HCT116 (cell line): ENCODE measurements at regions not wholly inside any gene's neighbourhood (a gene's known extent, or its start where the extent isn't known, plus 50 kb on each side); places are given as distances from the start of the nearest gene placed in this dataset.

ENCODE experiments used
- ATAC-seq: fragments of 200-7000 bp; cut with Tn5 transposase; 2 replicates; pipeline ENCODE4 v1.9.1; 2020; ENCODE audit warnings: mild to moderate bottlenecking, moderate library complexity
- BruUV-seq: library from RNA; stranded (reverse); fragments of 400-500 nt; replicated peaks from 2 replicates; lab custom pipeline; 2021; lab: Mats Ljungman, UMichigan
- CTCF ChIA-PET: fragments of 300-600 bp; sonication (Branson Sonifier 250); formaldehyde crosslinking; loops from one replicate; lab custom pipeline; 2021; ENCODE audit warnings: antibody characterized with exemption; lab: Charles Lee
- POLR2A ChIA-PET: fragments of 300-600, 350-600 bp; sonication (Branson Sonifier 250); formaldehyde crosslinking; loops from one replicate; lab custom pipeline; 2021; ENCODE audit warnings: antibody characterized with exemption; lab: Charles Lee
- RAD21 ChIA-PET, 2 experiments: fragments of 300-600 bp; sonication (Branson Sonifier 250); formaldehyde crosslinking; loops; one replicate each; lab custom pipeline; 2023; ENCODE audit warnings: low total read pairs in 2 of 2; ENCODE audit not compliant: uncharacterized antibody in 2 of 2, unreplicated experiment in 2 of 2, low non-redundant PET in 1 of 2; lab: Charles Lee
- DNase-seq: peaks from one replicate; pipeline ENCODE4 v3.0.0-alpha.2; 2010; ENCODE audit warnings: low read depth, low spot score
- H2AFZ ChIP-seq: fragments of 200-600 bp; shearing (Covaris generic), sonication (generic); 2 replicates; pipeline ENCODE4 v1.6.1; 2017; ENCODE audit warnings: low read depth, mixed run types, mixed read lengths, antibody characterized with exemption, low read length; ENCODE audit not compliant: poor library complexity, severe bottlenecking
- H3K27ac ChIP-seq: 2 replicates; pipeline ENCODE4 v1.5.1; 2012; ENCODE audit warnings: low read depth, low read length
- H3K27me3 ChIP-seq: fragments of 200-600 bp; sonication (generic); 2 replicates; pipeline ENCODE4 v1.6.1; 2016; ENCODE audit warnings: mixed run types, low read length, mixed read lengths; ENCODE audit not compliant: insufficient read depth
- H3K36me3 ChIP-seq, 2 experiments: fragments of 200-500 bp in 1 of 2; fragments of 200-600 bp in 1 of 2; sonication (Bioruptor generic) in 1 of 2; sonication (generic) in 1 of 2; 2 replicates each; pipeline versions ENCODE4 v1.5.1 to v1.6.1; 2014 to 2016; ENCODE audit warnings: low read length in 2 of 2, inconsistent platforms in 1 of 2, mixed read lengths in 1 of 2, mixed run types in 1 of 2; ENCODE audit not compliant: insufficient read depth in 2 of 2, control insufficient read depth in 1 of 2
- H3K4me1 ChIP-seq, 2 experiments: fragments of 200-600 bp in 1 of 2; sonication (generic) in 1 of 2; 2 replicates each; pipeline versions ENCODE4 v1.5.1 to v1.6.1; 2012 to 2017; ENCODE audit warnings: low read length in 2 of 2, inconsistent platforms in 1 of 2, mild to moderate bottlenecking in 1 of 2, mixed read lengths in 1 of 2, mixed run types in 1 of 2, moderate library complexity in 1 of 2; ENCODE audit not compliant: insufficient read depth in 2 of 2, control insufficient read depth in 1 of 2
- H3K4me2 ChIP-seq: fragments of 200-600 bp; sonication (generic); 2 replicates; pipeline ENCODE4 v1.6.1; 2017; ENCODE audit warnings: mixed run types, low read length, mixed read lengths
- H3K4me3 ChIP-seq, 2 experiments: fragments of 200-600 bp in 1 of 2; sonication (generic) in 1 of 2; replicated peaks in 1 of 2; 2 replicates each; pipeline ENCODE4 v1.5.1; 2011 to 2016; ENCODE audit warnings: low read length in 2 of 2, control low read depth in 1 of 2, low read depth in 1 of 2, mild to moderate bottlenecking in 1 of 2, mixed read lengths in 1 of 2, mixed run types in 1 of 2
- H3K79me2 ChIP-seq: fragments of 200-600 bp; sonication (generic); 2 replicates; pipeline ENCODE4 v1.6.1; 2017; ENCODE audit warnings: mild to moderate bottlenecking, mixed run types, low read length, moderate library complexity, mixed read lengths; ENCODE audit not compliant: insufficient read depth
- H3K9ac ChIP-seq: fragments of 200-600 bp; sonication (generic); 2 replicates; pipeline ENCODE4 v1.6.1; 2016; ENCODE audit warnings: low read length, mixed read lengths
- H3K9me2 ChIP-seq: fragments of 200-600 bp; sonication (generic), shearing (Covaris generic); 2 replicates; pipeline ENCODE4 v1.6.1; 2017; ENCODE audit warnings: mixed run types, mild to moderate bottlenecking, moderate library complexity; ENCODE audit not compliant: insufficient read depth
- H3K9me3 ChIP-seq, 2 experiments: fragments of 200-500 bp in 1 of 2; fragments of 200-600 bp in 1 of 2; sonication (Bioruptor generic) in 1 of 2; sonication (generic) in 1 of 2; 2 replicates each; pipeline ENCODE4 v1.6.1; 2014 to 2017; ENCODE audit warnings: low read length in 2 of 2, mixed read lengths in 2 of 2, inconsistent platforms in 1 of 2, low read depth in 1 of 2, mild to moderate bottlenecking in 1 of 2, mixed run types in 1 of 2, moderate library complexity in 1 of 2; ENCODE audit not compliant: control insufficient read depth in 1 of 2, insufficient read depth in 1 of 2
- H4K20me1 ChIP-seq: fragments of 200-600 bp; sonication (generic), shearing (Covaris generic); 2 replicates; pipeline ENCODE4 v1.6.1; 2017; ENCODE audit warnings: mixed run types, mild to moderate bottlenecking, moderate library complexity; ENCODE audit not compliant: insufficient read depth
- CBX3 ChIP-seq: IDR thresholded peaks from 2 replicates; pipeline ENCODE4 v1.6.1; 2012; ENCODE audit warnings: low read depth
- CEBPB ChIP-seq: IDR thresholded peaks from 2 replicates; pipeline ENCODE4 v1.6.1; 2012; ENCODE audit warnings: low read depth
- CTCF ChIP-seq, 3 experiments: fragments of 200-600 bp in 1 of 3; sonication (generic) in 1 of 3; IDR thresholded peaks in 2 of 3; conservative IDR thresholded peaks in 1 of 3; 2 replicates each; pipeline ENCODE4 v1.5.1; 2012 to 2017; ENCODE audit warnings: low read depth in 2 of 3, low read length in 2 of 3, antibody characterized with exemption in 1 of 3, borderline replicate concordance in 1 of 3, control low read depth in 1 of 3, mild to moderate bottlenecking in 1 of 3, mixed read lengths in 1 of 3, mixed run types in 1 of 3, moderate library complexity in 1 of 3; ENCODE audit not compliant: insufficient read depth in 1 of 3
- ELF1 ChIP-seq: IDR thresholded peaks from 2 replicates; pipeline ENCODE4 v1.6.1; 2012; ENCODE audit warnings: low read depth, borderline replicate concordance
- EZH2 ChIP-seq: fragments of 200-600 bp; sonication (generic); IDR thresholded peaks from 2 replicates; pipeline ENCODE4 v1.6.1; 2017; ENCODE audit warnings: antibody characterized with exemption, mixed run types
- REST ChIP-seq: IDR thresholded peaks from 2 replicates; pipeline ENCODE4 v1.6.1; 2012; ENCODE audit warnings: low read depth
- SIN3A ChIP-seq: IDR thresholded peaks from 2 replicates; pipeline ENCODE4 v1.6.1; 2012; ENCODE audit warnings: low read depth
- YY1 ChIP-seq: IDR thresholded peaks from 2 replicates; pipeline ENCODE4 v1.6.1; 2011; ENCODE audit warnings: low read length, low read depth, moderate library complexity, mild to moderate bottlenecking; ENCODE audit not compliant: insufficient replicate concordance; ENCODE audit errors: extremely low read depth
- ZFX ChIP-seq: fragments of 450-650 bp; IDR thresholded peaks from 2 replicates; pipeline ENCODE4 v1.6.1; 2017
- intact Hi-C: fragments of 100-400 bp; cut with micrococcal nuclease; formaldehyde crosslinking; loops from 2 replicates; pipeline ENCODE4 v1.10.0; 2022

- ChIA-PET POLR2A (no interaction called here), CTCF (no interaction called here), RAD21 (no interaction called here)
- no peaks in the 10 kb centered on the region for H3K36me3 ChIP-seq
- H3K4me2 ChIP-seq, result no peak overlapping the region
- H3K9ac ChIP-seq, result no peak overlapping the region
- no peak overlapping the region for H3K27ac ChIP-seq
- no peak for ATAC-seq
- no peak for DNase-seq
- no peaks in the 10 kb centered on the region for H3K9me3 ChIP-seq
- intact Hi-C loops, result no loop called here
- H3K9me2 ChIP-seq, result no peaks in the 10 kb centered on the region
- no peaks in the 10 kb centered on the region for H3K79me2 ChIP-seq
- no peaks in the 10 kb centered on the region for H3K27me3 ChIP-seq
- H2AFZ ChIP-seq, result no peak overlapping the region
- H3K4me1 ChIP-seq, result no peaks in the 10 kb centered on the region
- BruUV-seq, result no TSS peak
- no peak overlapping the region for H3K4me3 ChIP-seq
- H4K20me1 ChIP-seq, result no peaks in the 10 kb centered on the region
- TF ChIP-seq ZFX, result no peak
- TF ChIP-seq ELF1, result no peak
- no peak for TF ChIP-seq CBX3
- no peak for TF ChIP-seq REST
- no peak for TF ChIP-seq CEBPB
- TF ChIP-seq YY1, result no peak
- TF ChIP-seq EZH2, result no peak
- no peak for TF ChIP-seq CTCF (IDR thresholded peaks at IDR 0.05 in 2 of 3, conservative IDR thresholded peaks at IDR 0.05 in 1 of 3; ENCODE audit: borderline replicate concordance in 1 of 3, insufficient read depth in 1 of 3, low read depth in 2 of 3, low read length in 2 of 3)
- TF ChIP-seq SIN3A, result no peak
Observed at GRCh38 chrX:96464880-96465558, 219.6 kb upstream of the DIAPH2 start.
